Neural cell (in vitro differentiated cells): ENCODE measurements at regions not wholly inside any gene's neighbourhood (a gene's known extent, or its start where the extent isn't known, plus 50 kb on each side); places are given as distances from the start of the nearest gene placed in this dataset.

Experiments
- H2AFZ ChIP-seq: fragments of 200-600, 300-800 bp; sonication (generic), shearing (Covaris generic); 2 replicates; pipeline ENCODE4 v1.6.0; 2014; ENCODE audit warnings: low read depth, mild to moderate bottlenecking, antibody characterized with exemption, low read length, moderate library complexity
- H3F3A ChIP-seq: fragments of 200-600 bp; shearing (Covaris generic); 2 replicates; pipeline ENCODE4 v1.6.1; 2016; ENCODE audit warnings: mild to moderate bottlenecking, moderate library complexity, mixed read lengths, antibody characterized with exemption, low read length; ENCODE audit not compliant: insufficient read depth, poor library complexity, severe bottlenecking
- H3K27ac ChIP-seq: fragments of 200-600, 300-800 bp; sonication (generic), shearing (Covaris generic); 2 replicates; pipeline ENCODE4 v1.5.1; 2014; ENCODE audit warnings: mild to moderate bottlenecking, low read length, moderate library complexity
- H3K27me3 ChIP-seq: fragments of 300-800, 200-600 bp; sonication (generic), shearing (Covaris generic); 2 replicates; pipeline ENCODE4 v1.6.0; 2014; ENCODE audit warnings: mild to moderate bottlenecking, low read depth, low read length, moderate library complexity; ENCODE audit not compliant: insufficient read depth
- H3K36me3 ChIP-seq: fragments of 300-800, 200-600 bp; sonication (generic), shearing (Covaris generic); 2 replicates; pipeline ENCODE4 v1.5.1; 2014; ENCODE audit warnings: mild to moderate bottlenecking, antibody characterized with exemption, low read length, moderate library complexity; ENCODE audit not compliant: insufficient read depth
- H3K4me2 ChIP-seq: fragments of 300-800, 200-600 bp; sonication (generic), shearing (Covaris generic); 2 replicates; pipeline ENCODE4 v1.6.0; 2014; ENCODE audit warnings: mild to moderate bottlenecking, low read length
- H3K4me3 ChIP-seq: fragments of 300-800, 200-600 bp; sonication (generic), shearing (Covaris generic); 2 replicates; pipeline ENCODE4 v1.5.1; 2014; ENCODE audit warnings: mild to moderate bottlenecking, low read length, moderate library complexity
- H3K79me2 ChIP-seq: fragments of 200-600 bp; shearing (Covaris generic); replicated peaks from 2 replicates; pipeline ENCODE4 v1.6.0; 2014; ENCODE audit warnings: mild to moderate bottlenecking, low read length, moderate library complexity; ENCODE audit not compliant: insufficient read depth
- H3K9ac ChIP-seq: fragments of 300-800, 200-600 bp; sonication (generic), shearing (Covaris generic); 2 replicates; pipeline ENCODE4 v1.6.1; 2016; ENCODE audit warnings: mild to moderate bottlenecking, low read length, mixed read lengths
- H3K9me2 ChIP-seq: fragments of 200-600 bp; shearing (Covaris generic); 2 replicates; pipeline ENCODE4 v1.6.1; 2016; ENCODE audit warnings: mild to moderate bottlenecking, low read length, mixed read lengths; ENCODE audit not compliant: insufficient read depth
- H3K9me3 ChIP-seq: fragments of 200-600, 300-800 bp; sonication (generic), shearing (Covaris generic); 2 replicates; pipeline ENCODE4 v1.6.1; 2016; ENCODE audit warnings: mild to moderate bottlenecking, mixed run types, low read length, moderate library complexity, mixed read lengths
- H4K20me1 ChIP-seq: fragments of 200-600 bp; shearing (Covaris generic); 2 replicates; pipeline ENCODE4 v1.6.1; 2016; ENCODE audit warnings: mild to moderate bottlenecking, mixed run types; ENCODE audit not compliant: insufficient read depth
- CTCF ChIP-seq: fragments of 450-650 bp; IDR thresholded peaks from 2 replicates; pipeline ENCODE4 v1.5.1; 2014; ENCODE audit warnings: antibody characterized with exemption, mild to moderate bottlenecking, moderate library complexity; ENCODE audit not compliant: poor library complexity, severe bottlenecking
- EP300 ChIP-seq: fragments of 450-650 bp; conservative IDR thresholded peaks from 2 replicates; pipeline ENCODE4 v1.6.1; 2014; ENCODE audit warnings: antibody characterized with exemption, mild to moderate bottlenecking, moderate library complexity; ENCODE audit not compliant: poor library complexity, severe bottlenecking
- EZH2 ChIP-seq: fragments of 200-600, 300-800 bp; shearing (Covaris generic), sonication (generic); IDR thresholded peaks from 2 replicates; pipeline ENCODE4 v1.6.1; 2014; ENCODE audit warnings: antibody characterized with exemption, low read length, borderline replicate concordance, mild to moderate bottlenecking; ENCODE audit not compliant: insufficient read depth, poor library complexity, severe bottlenecking
- MXI1 ChIP-seq: fragments of 450-650 bp; conservative IDR thresholded peaks from 2 replicates; pipeline ENCODE4 v1.6.1; 2014; ENCODE audit warnings: antibody characterized with exemption, mild to moderate bottlenecking; ENCODE audit not compliant: poor library complexity, severe bottlenecking
- POLR2AphosphoS5 ChIP-seq: IDR thresholded peaks from 2 replicates; pipeline ENCODE4 v1.6.1; 2012
- RAD21 ChIP-seq: fragments of 450-650 bp; conservative IDR thresholded peaks from 2 replicates; pipeline ENCODE4 v1.6.1; 2014; ENCODE audit warnings: antibody characterized with exemption, mild to moderate bottlenecking, moderate library complexity
- REST ChIP-seq: IDR thresholded peaks from 2 replicates; pipeline ENCODE4 v1.6.1; 2012; ENCODE audit warnings: borderline replicate concordance
- SMC3 ChIP-seq: fragments of 450-650 bp; conservative IDR thresholded peaks from 2 replicates; pipeline ENCODE4 v1.6.1; 2014; ENCODE audit warnings: antibody characterized with exemption, mild to moderate bottlenecking, moderate library complexity; ENCODE audit not compliant: poor library complexity
- TAF1 ChIP-seq: IDR thresholded peaks from 2 replicates; pipeline ENCODE4 v1.6.1; 2012; ENCODE audit warnings: low read depth

GRCh38 chr3:43162230-43163084, 56.6 kb upstream of the POMGNT2 start:
- Histone ChIP-seq H3K9me2 (no peaks in the 10 kb centered on the region), H3K27me3 (no peaks in the 10 kb centered on the region), H3K4me2 (no peak overlapping the region), H3K9ac (peak overlapping the region; percentile 12), H3K9me3 (peaks cover 8% of the 10 kb centered on the region), H4K20me1 (no peaks in the 10 kb centered on the region), H3K36me3 (no peaks in the 10 kb centered on the region), H2AFZ (no peak overlapping the region), H3K79me2 (no peaks in the 10 kb centered on the region), H3K27ac (no peak overlapping the region), H3F3A (no peaks in the 10 kb centered on the region), H3K4me3 (no peak overlapping the region)
- TF ChIP-seq SMC3 (peak; percentile 82), REST (no peak), CTCF (peak; percentile 76), TAF1 (no peak), MXI1 (no peak), EP300 (no peak), POLR2AphosphoS5 (no peak), RAD21 (peak; percentile 81)

GRCh38 chr3:43161684-43162229, 55.9 kb upstream of the POMGNT2 start:
- Histone ChIP-seq H3K27ac (no peak overlapping the region), H3K36me3 (no peaks in the 10 kb centered on the region)

More at GRCh38 chr3:43161684-43162229, 55.9 kb upstream of the POMGNT2 start:
- H3K9me3 ChIP-seq = peaks cover 8% of the 10 kb centered on the region
- H3K79me2 ChIP-seq = no peaks in the 10 kb centered on the region
- H3K9me2 ChIP-seq = no peaks in the 10 kb centered on the region
- H4K20me1 ChIP-seq = no peaks in the 10 kb centered on the region
- no peak overlapping the region for H3K4me3 ChIP-seq
- no peak overlapping the region for H3K9ac ChIP-seq
- TF ChIP-seq EP300 = no peak
- TF ChIP-seq POLR2AphosphoS5 = no peak
- TF ChIP-seq MXI1 = no peak
- TF ChIP-seq EZH2 = no peak
- H3K27me3 ChIP-seq = no peaks in the 10 kb centered on the region
- no peak overlapping the region for H3K4me2 ChIP-seq
- no peak overlapping the region for H2AFZ ChIP-seq
- no peaks in the 10 kb centered on the region for H3F3A ChIP-seq
